Esophagus muscularis mucosa (tissue), 4 donors: ENCODE measurements at regions not wholly inside any gene's neighbourhood (a gene's known extent, or its start where the extent isn't known, plus 50 kb on each side); places are given as distances from the start of the nearest gene placed in this dataset.
A peak's percentile ranks its signal among the peaks of the same experiment; 100 is the strongest.

Experiments used
- DNase-seq: peaks from one replicate; pipeline ENCODE4 v3.0.0-alpha.2; 2017; ENCODE audit errors: extremely low spot score
- H3K27ac ChIP-seq, 4 donors: fragments of 200-600 bp; sonication (generic); replicated peaks in 1 of 4; 1 replicate in 3 of 4; 2 replicates in 1 of 4; pipeline ENCODE4 v1.5.1; 2016 to 2019; ENCODE audit warnings: mild to moderate bottlenecking in 1 of 4
- H3K27me3 ChIP-seq, 4 donors: fragments of 200-600 bp; sonication (generic); one replicate each; pipeline versions ENCODE4 v1.5.1 to v1.6.0; 2016 to 2019
- H3K36me3 ChIP-seq, 4 donors: fragments of 200-600 bp; sonication (generic); one replicate each; pipeline ENCODE4 v1.5.1; 2016 to 2019
- H3K4me1 ChIP-seq, 4 donors: fragments of 200-600 bp; sonication (generic); one replicate each; pipeline ENCODE4 v1.5.1; 2016 to 2019
- H3K4me3 ChIP-seq, 4 donors: fragments of 200-600 bp; sonication (generic); 1 replicate in 2 of 4; 2 replicates in 2 of 4; pipeline ENCODE4 v1.5.1; 2016 to 2019; ENCODE audit warnings: mild to moderate bottlenecking in 4 of 4, moderate library complexity in 1 of 4
- H3K9me3 ChIP-seq, 4 donors: fragments of 200-600 bp; sonication (generic); 1 replicate in 3 of 4; 2 replicates in 1 of 4; pipeline ENCODE4 v1.5.1; 2016 to 2019
- EP300 ChIP-seq: sonication (generic); formaldehyde crosslinking; IDR thresholded peaks from one replicate; pipeline ENCODE4 v1.6.1; 2017; ENCODE audit warnings: antibody characterized with exemption
- POLR2A ChIP-seq: fragments of 450-650 bp; IDR thresholded peaks from one replicate; pipeline ENCODE4 v1.6.1; 2017; ENCODE audit warnings: antibody characterized with exemption, moderate library complexity, mild to moderate bottlenecking, low read depth
- POLR2AphosphoS5 ChIP-seq, 2 donors: sonication (generic); formaldehyde crosslinking; IDR thresholded peaks; one replicate each; pipeline ENCODE4 v1.6.1; 2017; ENCODE audit warnings: antibody characterized with exemption in 2 of 2
- WGBS: methylation state at CpG from one replicate; pipeline ENCODE4 v1.1.5; 2018; 5-methylcytosine and 5-hydroxymethylcytosine counted together
- intact Hi-C: fragments of 100-400 bp; cut with DNase I; formaldehyde crosslinking; loops from one replicate; pipeline ENCODE4 v1.15.1; 2023
- TF ChIP-seq, protein P1 (sequence below), 3 experiments: fragments of 200-600 bp in 2 of 3; fragments of 450-650 bp in 1 of 3; sonication (generic) in 2 of 3; IDR thresholded peaks; one replicate each; pipeline ENCODE4 v1.5.1; 2017 to 2019; ENCODE audit warnings: antibody characterized with exemption in 3 of 3, mild to moderate bottlenecking in 2 of 3, moderate library complexity in 1 of 3

- Histone ChIP-seq H3K27me3 (no peaks in the 10 kb centered on the region), H3K4me1 (peaks cover 39 to 99% (median 94%) of the 10 kb centered on the region in 4 donors), H3K27ac (peak overlapping the region; percentile 60 to 84 (median 81)), H3K9me3 (no peaks in the 10 kb centered on the region), H3K36me3 (no peaks in the 10 kb centered on the region), H3K4me3 (no peak overlapping the region)
- no peak for DNase-seq
- TF ChIP-seq POLR2AphosphoS5 (IDR thresholded peaks at IDR 0.05) = no peak
- no peak for TF ChIP-seq EP300
- TF ChIP-seq, protein P1, sequence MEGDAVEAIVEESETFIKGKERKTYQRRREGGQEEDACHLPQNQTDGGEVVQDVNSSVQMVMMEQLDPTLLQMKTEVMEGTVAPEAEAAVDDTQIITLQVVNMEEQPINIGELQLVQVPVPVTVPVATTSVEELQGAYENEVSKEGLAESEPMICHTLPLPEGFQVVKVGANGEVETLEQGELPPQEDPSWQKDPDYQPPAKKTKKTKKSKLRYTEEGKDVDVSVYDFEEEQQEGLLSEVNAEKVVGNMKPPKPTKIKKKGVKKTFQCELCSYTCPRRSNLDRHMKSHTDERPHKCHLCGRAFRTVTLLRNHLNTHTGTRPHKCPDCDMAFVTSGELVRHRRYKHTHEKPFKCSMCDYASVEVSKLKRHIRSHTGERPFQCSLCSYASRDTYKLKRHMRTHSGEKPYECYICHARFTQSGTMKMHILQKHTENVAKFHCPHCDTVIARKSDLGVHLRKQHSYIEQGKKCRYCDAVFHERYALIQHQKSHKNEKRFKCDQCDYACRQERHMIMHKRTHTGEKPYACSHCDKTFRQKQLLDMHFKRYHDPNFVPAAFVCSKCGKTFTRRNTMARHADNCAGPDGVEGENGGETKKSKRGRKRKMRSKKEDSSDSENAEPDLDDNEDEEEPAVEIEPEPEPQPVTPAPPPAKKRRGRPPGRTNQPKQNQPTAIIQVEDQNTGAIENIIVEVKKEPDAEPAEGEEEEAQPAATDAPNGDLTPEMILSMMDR (IDR thresholded peaks at IDR 0.05) = no peak
- no peak for TF ChIP-seq POLR2A
- 88% methylated on average over 15 of the region's 22 CpGs for WGBS
- intact Hi-C loops = no loop called here
These were observed 85.6 kb upstream of the CIBAR2 start for GRCh38 chr16:85197611-85198566.

- no peak overlapping the region for H3K27ac ChIP-seq
- TF ChIP-seq EP300 (no peak), POLR2A (no peak)
- no peak overlapping the region for H3K4me3 ChIP-seq
- H3K27me3 ChIP-seq = no peaks in the 10 kb centered on the region
- H3K36me3 ChIP-seq = no peaks in the 10 kb centered on the region
- H3K9me3 ChIP-seq = no peaks in the 10 kb centered on the region
- WGBS = 81% methylated on average over 21 of the region's 21 CpGs
- no peak for DNase-seq
- peaks cover 41 to 99% (median 96%) of the 10 kb centered on the region in 4 donors for H3K4me1 ChIP-seq
- intact Hi-C loops = no loop called here
These were observed 86.9 kb upstream of the CIBAR2 start for GRCh38 chr16:85199069-85199725.

DNA sequence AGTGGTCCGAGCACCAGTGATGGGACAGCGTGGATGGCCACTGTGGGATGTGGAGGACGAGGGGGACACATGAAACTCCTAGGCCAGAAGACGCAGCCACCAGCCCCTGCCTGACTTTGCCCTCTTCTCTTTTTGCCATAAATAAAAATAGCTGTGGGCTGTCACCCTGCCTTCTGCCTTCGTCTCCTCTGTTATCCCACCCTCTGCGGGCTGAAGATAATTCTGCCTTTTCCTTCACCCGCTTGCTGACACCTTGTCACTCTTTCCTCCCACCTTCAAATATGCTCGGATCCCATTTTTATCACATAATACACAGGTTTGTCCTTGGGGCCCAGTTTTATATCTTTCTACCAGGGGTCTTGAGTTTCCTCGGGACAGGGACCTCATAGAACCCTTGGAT, 87.6 kb upstream of the CIBAR2 start:
- no peak overlapping the region for H3K27ac ChIP-seq
- intact Hi-C loops = no loop called here

DNA sequence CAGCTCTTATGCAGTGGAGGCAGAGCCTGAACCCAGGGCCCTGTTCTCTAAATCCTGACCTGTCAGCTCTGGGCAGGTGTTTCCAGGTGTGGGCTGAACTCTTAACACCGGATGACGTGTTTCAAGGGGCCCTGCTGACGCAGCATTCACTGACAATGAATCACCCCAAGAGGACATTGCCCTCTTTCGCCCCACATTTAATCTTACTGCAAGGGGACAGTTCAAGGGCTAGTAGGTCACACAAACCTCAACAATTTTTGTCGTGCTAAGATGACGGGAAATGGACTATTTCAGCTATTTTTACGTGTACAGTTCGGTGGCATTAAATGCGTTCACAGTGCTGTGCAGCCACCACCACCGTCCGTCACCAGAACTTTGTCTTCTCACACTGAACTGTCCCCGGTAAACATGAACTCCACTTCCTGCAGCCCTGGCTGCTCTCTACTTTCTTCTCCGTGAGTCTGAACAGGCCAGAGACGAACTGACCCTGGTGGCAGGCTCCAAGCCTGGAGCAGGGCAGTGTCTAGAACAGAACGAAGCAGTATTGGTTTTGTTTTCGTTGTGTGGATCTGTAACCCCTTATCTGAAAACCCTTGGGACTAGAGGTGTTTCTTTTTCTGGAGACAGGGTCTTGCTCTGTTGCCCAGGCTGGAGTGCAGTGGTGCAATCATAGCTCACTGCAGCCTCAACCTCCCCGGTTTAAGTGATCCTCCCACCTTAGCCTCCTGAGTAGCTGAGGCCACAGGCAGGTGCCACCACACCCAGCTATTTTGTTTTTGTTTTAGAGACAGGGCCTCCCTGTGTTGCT, 88.4 kb upstream of the CIBAR2 start:
- H3K9me3 ChIP-seq = no peaks in the 10 kb centered on the region
- H3K4me1 ChIP-seq = peaks cover 44 to 99% (median 96%) of the 10 kb centered on the region in 4 donors
- H3K4me3 ChIP-seq = no peak overlapping the region
- no peak overlapping the region for H3K27ac ChIP-seq
- TF ChIP-seq, protein P1 (IDR thresholded peaks at IDR 0.05) = no peak
- TF ChIP-seq EP300 (no peak), POLR2A (no peak), POLR2AphosphoS5 (IDR thresholded peaks at IDR 0.05) (no peak)
- no peaks in the 10 kb centered on the region for H3K36me3 ChIP-seq
- 89% methylated on average over 17 of the region's 17 CpGs for WGBS
- DNase-seq = no peak
- H3K27me3 ChIP-seq = no peaks in the 10 kb centered on the region
- intact Hi-C loops = no loop called here

More for the DNA sequence above, 87.6 kb upstream of the CIBAR2 start:
- no peak for DNase-seq
- TF ChIP-seq POLR2AphosphoS5 (IDR thresholded peaks at IDR 0.05) = no peak
- TF ChIP-seq, protein P1 (IDR thresholded peaks at IDR 0.05) = no peak
- no peak for TF ChIP-seq EP300
- TF ChIP-seq POLR2A = no peak
- Histone ChIP-seq H3K4me1 (peaks cover 41 to 99% (median 97%) of the 10 kb centered on the region in 4 donors), H3K4me3 (no peak overlapping the region), H3K36me3 (no peaks in the 10 kb centered on the region), H3K27me3 (no peaks in the 10 kb centered on the region), H3K9me3 (no peaks in the 10 kb centered on the region)
- 91% methylated on average over 9 of the region's 9 CpGs for WGBS
